OCI-LY1 (cell line): ENCODE measurements at regions not wholly inside any gene's neighbourhood (a gene's known extent, or its start where the extent isn't known, plus 50 kb on each side); places are given as distances from the start of the nearest gene placed in this dataset.

Source experiments
- H2AFZ ChIP-seq: fragments of 200-600 bp; sonication (generic), shearing (Covaris generic); 2 replicates; pipeline ENCODE4 v1.6.0; 2014; ENCODE audit warnings: antibody characterized with exemption, mild to moderate bottlenecking, low read length
- H3F3A ChIP-seq: fragments of 200-600 bp; sonication (generic), shearing (Covaris generic); 2 replicates; pipeline ENCODE4 v1.6.0; 2014; ENCODE audit warnings: mild to moderate bottlenecking, antibody characterized with exemption, low read length, moderate library complexity; ENCODE audit not compliant: insufficient read depth
- H3K27ac ChIP-seq: fragments of 200-600 bp; sonication (generic); 2 replicates; pipeline ENCODE4 v1.5.1; 2014; ENCODE audit warnings: low read length, mixed run types, mild to moderate bottlenecking, low read depth; ENCODE audit not compliant: poor library complexity, severe bottlenecking
- H3K27me3 ChIP-seq: fragments of 200-600 bp; sonication (generic); 2 replicates; pipeline ENCODE4 v1.6.0; 2014; ENCODE audit warnings: antibody characterized with exemption, mild to moderate bottlenecking, low read length, moderate library complexity; ENCODE audit not compliant: insufficient read depth
- H3K36me3 ChIP-seq: fragments of 200-600 bp; sonication (generic); 2 replicates; pipeline ENCODE4 v1.6.1; 2014; ENCODE audit warnings: mild to moderate bottlenecking, antibody characterized with exemption, low read length, moderate library complexity, mixed read lengths; ENCODE audit not compliant: insufficient read depth
- H3K4me1 ChIP-seq: fragments of 200-600 bp; sonication (generic); 2 replicates; pipeline ENCODE4 v1.5.1; 2014; ENCODE audit warnings: mild to moderate bottlenecking, low read length, moderate library complexity; ENCODE audit not compliant: insufficient read depth, severe bottlenecking
- H3K4me2 ChIP-seq: fragments of 200-600 bp; sonication (generic), shearing (Covaris generic); 2 replicates; pipeline ENCODE4 v1.6.1; 2014; ENCODE audit warnings: low read length
- H3K4me3 ChIP-seq: fragments of 200-600 bp; sonication (generic); 2 replicates; pipeline ENCODE4 v1.5.1; 2014; ENCODE audit warnings: low read length, low read depth, mild to moderate bottlenecking, mixed read lengths; ENCODE audit not compliant: poor library complexity, severe bottlenecking
- H3K79me2 ChIP-seq: fragments of 200-600 bp; shearing (Covaris generic); 2 replicates; pipeline ENCODE4 v1.6.1; 2016; ENCODE audit warnings: mixed run types, low read length, mixed read lengths; ENCODE audit not compliant: insufficient read depth
- H3K9ac ChIP-seq: fragments of 200-600 bp; sonication (generic), shearing (Covaris generic); 2 replicates; pipeline ENCODE4 v1.6.1; 2014; ENCODE audit warnings: mild to moderate bottlenecking, low read length, mixed read lengths
- H3K9me2 ChIP-seq: fragments of 200-600 bp; sonication (generic), shearing (Covaris generic); 2 replicates; pipeline ENCODE4 v1.6.1; 2014; ENCODE audit warnings: low read depth, mild to moderate bottlenecking, low read length, mixed read lengths
- H3K9me3 ChIP-seq: fragments of 200-600 bp; shearing (Covaris generic); 2 replicates; pipeline ENCODE4 v1.6.1; 2014; ENCODE audit warnings: low read length, mixed read lengths
- H4K20me1 ChIP-seq: fragments of 200-600 bp; sonication (generic), shearing (Covaris generic); 2 replicates; pipeline ENCODE4 v1.6.0; 2016; ENCODE audit warnings: mild to moderate bottlenecking, low read length; ENCODE audit not compliant: insufficient read depth
- EZH2 ChIP-seq: fragments of 200-600 bp; sonication (generic), shearing (Covaris generic); IDR thresholded peaks from 2 replicates; pipeline ENCODE4 v1.8.0; 2017; ENCODE audit warnings: borderline replicate concordance, mixed run types, mild to moderate bottlenecking, antibody characterized with exemption, low read length, moderate library complexity, mixed read lengths
- TF ChIP-seq, protein P1 (sequence below): fragments of 200-600 bp; sonication (generic), shearing (Covaris generic); IDR thresholded peaks from 2 replicates; pipeline ENCODE4 v1.5.1; 2017; ENCODE audit warnings: mild to moderate bottlenecking, antibody characterized with exemption, low read length, moderate library complexity, mixed read lengths

DNA sequence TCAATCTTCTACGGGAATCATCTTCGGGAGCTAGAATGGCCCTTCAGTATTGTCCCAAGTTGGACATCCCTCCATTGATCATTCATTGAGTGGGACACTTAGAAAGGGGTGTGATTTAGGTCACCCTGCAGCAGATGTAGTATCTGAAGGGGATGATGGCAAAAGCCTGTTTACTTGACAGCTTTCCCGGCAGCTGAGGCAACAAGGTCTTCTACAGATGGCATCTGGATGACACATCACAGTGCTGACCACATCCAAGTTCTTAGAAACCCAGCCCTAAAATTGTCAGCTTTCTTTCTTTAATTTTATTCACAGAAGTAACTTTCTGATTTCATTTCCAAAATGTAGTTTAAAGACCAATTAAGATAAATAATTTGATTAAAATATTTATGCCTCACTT, 150.3 kb downstream of the AMY1C start:
- Histone ChIP-seq H3K9me3 (no peaks in the 10 kb centered on the region), H4K20me1 (no peaks in the 10 kb centered on the region), H3K27ac (no peak overlapping the region), H3F3A (no peaks in the 10 kb centered on the region), H3K79me2 (no peaks in the 10 kb centered on the region), H3K36me3 (no peaks in the 10 kb centered on the region), H2AFZ (no peak overlapping the region), H3K9ac (no peak overlapping the region), H3K4me1 (no peaks in the 10 kb centered on the region), H3K9me2 (no peaks in the 10 kb centered on the region), H3K27me3 (no peaks in the 10 kb centered on the region), H3K4me3 (no peak overlapping the region), H3K4me2 (no peak overlapping the region)
- TF ChIP-seq, protein P1, sequence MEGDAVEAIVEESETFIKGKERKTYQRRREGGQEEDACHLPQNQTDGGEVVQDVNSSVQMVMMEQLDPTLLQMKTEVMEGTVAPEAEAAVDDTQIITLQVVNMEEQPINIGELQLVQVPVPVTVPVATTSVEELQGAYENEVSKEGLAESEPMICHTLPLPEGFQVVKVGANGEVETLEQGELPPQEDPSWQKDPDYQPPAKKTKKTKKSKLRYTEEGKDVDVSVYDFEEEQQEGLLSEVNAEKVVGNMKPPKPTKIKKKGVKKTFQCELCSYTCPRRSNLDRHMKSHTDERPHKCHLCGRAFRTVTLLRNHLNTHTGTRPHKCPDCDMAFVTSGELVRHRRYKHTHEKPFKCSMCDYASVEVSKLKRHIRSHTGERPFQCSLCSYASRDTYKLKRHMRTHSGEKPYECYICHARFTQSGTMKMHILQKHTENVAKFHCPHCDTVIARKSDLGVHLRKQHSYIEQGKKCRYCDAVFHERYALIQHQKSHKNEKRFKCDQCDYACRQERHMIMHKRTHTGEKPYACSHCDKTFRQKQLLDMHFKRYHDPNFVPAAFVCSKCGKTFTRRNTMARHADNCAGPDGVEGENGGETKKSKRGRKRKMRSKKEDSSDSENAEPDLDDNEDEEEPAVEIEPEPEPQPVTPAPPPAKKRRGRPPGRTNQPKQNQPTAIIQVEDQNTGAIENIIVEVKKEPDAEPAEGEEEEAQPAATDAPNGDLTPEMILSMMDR: no peak
- no peak for TF ChIP-seq EZH2

DNA sequence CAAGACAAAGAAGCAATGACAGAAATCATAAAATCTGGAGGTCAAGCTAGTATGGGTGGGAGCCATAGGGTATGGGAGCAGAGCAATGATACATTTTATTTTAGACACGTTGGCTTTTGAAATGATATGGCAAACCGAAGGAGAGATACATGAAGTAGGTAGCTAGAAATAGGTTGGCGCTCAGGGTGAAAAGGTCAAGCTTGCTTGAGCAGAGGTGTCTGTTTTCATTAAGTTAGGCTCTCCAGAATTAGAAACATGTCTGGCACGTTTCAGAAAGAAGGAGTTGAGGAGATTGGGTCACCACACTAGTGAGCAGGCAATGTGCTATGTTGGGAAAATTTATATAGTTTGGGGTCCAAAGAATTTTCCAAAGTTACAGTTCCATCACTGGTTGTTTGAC, 151.4 kb downstream of the AMY1C start:
- H3K9ac ChIP-seq: no peak overlapping the region

GRCh38 chr1:103905363-103905762, 155.7 kb downstream of the AMY1C start:
- Histone ChIP-seq H3K4me2 (no peak overlapping the region), H3K79me2 (no peaks in the 10 kb centered on the region), H3F3A (no peaks in the 10 kb centered on the region), H3K27ac (no peak overlapping the region), H3K9ac (no peak overlapping the region), H2AFZ (no peak overlapping the region), H3K9me2 (no peaks in the 10 kb centered on the region), H3K36me3 (no peaks in the 10 kb centered on the region), H4K20me1 (no peaks in the 10 kb centered on the region), H3K4me3 (no peak overlapping the region), H3K4me1 (no peaks in the 10 kb centered on the region), H3K9me3 (no peaks in the 10 kb centered on the region), H3K27me3 (no peaks in the 10 kb centered on the region)
- TF ChIP-seq, protein P1: no peak
- TF ChIP-seq EZH2: no peak

More for the DNA sequence above, 151.4 kb downstream of the AMY1C start:
- Histone ChIP-seq H3K4me1 (no peaks in the 10 kb centered on the region), H2AFZ (no peak overlapping the region), H3K27ac (no peak overlapping the region), H3F3A (no peaks in the 10 kb centered on the region), H3K79me2 (no peaks in the 10 kb centered on the region), H3K36me3 (no peaks in the 10 kb centered on the region), H3K4me2 (no peak overlapping the region), H3K27me3 (no peaks in the 10 kb centered on the region), H3K9me3 (no peaks in the 10 kb centered on the region), H4K20me1 (no peaks in the 10 kb centered on the region), H3K4me3 (no peak overlapping the region), H3K9me2 (no peaks in the 10 kb centered on the region)
- TF ChIP-seq, protein P1: no peak
- no peak for TF ChIP-seq EZH2
